GM12878 (cell line): ENCODE measurements at regions not wholly inside any gene's neighbourhood (a gene's known extent, or its start where the extent isn't known, plus 50 kb on each side); places are given as distances from the start of the nearest gene placed in this dataset.

Experiments
- ATAC-seq: fragments of 200-7000 bp; cut with Tn5 transposase; 3 replicates; pipeline ENCODE4 v1.9.1; 2020; ENCODE audit warnings: mild to moderate bottlenecking, moderate library complexity
- BruUV-seq: library from RNA; stranded (reverse); fragments of 400-500 nt; replicated peaks from 2 replicates; lab custom pipeline; 2021; lab: Mats Ljungman, UMichigan
- CTCF ChIA-PET: fragments of 300-600 bp; sonication (Branson Sonifier 250); formaldehyde crosslinking; extraction: SDS; loops from one replicate; lab custom pipeline; 2021; ENCODE audit warnings: inconsistent platforms; lab: Yijun Ruan, JAX
- POLR2A ChIA-PET: fragments of 350-600 bp; formaldehyde crosslinking; extraction: SDS; loops from one replicate; lab custom pipeline; 2021; ENCODE audit warnings: inconsistent platforms; lab: Charles Lee
- RAD21 ChIA-PET: fragments of 300-600 bp; sonication (Branson Sonifier 250); formaldehyde crosslinking; loops from one replicate; lab custom pipeline; 2023; ENCODE audit warnings: antibody characterized with exemption; ENCODE audit not compliant: unreplicated experiment; lab: Charles Lee
- SMC1A ChIA-PET: fragments of 300-600 bp; sonication (Branson Sonifier 250); formaldehyde crosslinking; loops from one replicate; lab custom pipeline; 2023; ENCODE audit not compliant: unreplicated experiment, uncharacterized antibody; lab: Charles Lee
- DNase-seq: peaks from one replicate; pipeline ENCODE4 v3.0.0-alpha.2; 2011; ENCODE audit warnings: low read depth, low spot score
- FAIRE-seq: peaks from 3 replicates; lab custom pipeline; 2011; peaks lifted over from hg19 to GRCh38; lab: Jason Lieb, UNC
- H2AFZ ChIP-seq: 2 replicates; pipeline ENCODE4 v1.6.0; 2011; ENCODE audit warnings: low read depth, low read length, control low read depth; ENCODE audit not compliant: control insufficient read depth
- H3K27ac ChIP-seq: 2 replicates; pipeline ENCODE4 v1.5.1; 2011; ENCODE audit warnings: control low read depth; ENCODE audit not compliant: control insufficient read depth, insufficient read depth
- H3K27me3 ChIP-seq, 2 experiments: replicated peaks in 1 of 2; 2 replicates each; pipeline versions ENCODE4 v1.6.0 to v1.6.1; 2011; ENCODE audit warnings: low read length in 1 of 2; ENCODE audit not compliant: control insufficient read depth in 2 of 2, insufficient read depth in 2 of 2
- H3K36me3 ChIP-seq, 2 experiments: 2 replicates each; pipeline ENCODE4 v1.5.1; 2011; ENCODE audit warnings: low read length in 1 of 2; ENCODE audit not compliant: control insufficient read depth in 2 of 2, insufficient read depth in 2 of 2
- H3K4me1 ChIP-seq: 2 replicates; pipeline ENCODE4 v1.6.1; 2011; ENCODE audit warnings: mild to moderate bottlenecking, low read length, moderate library complexity, mixed read lengths; ENCODE audit not compliant: control insufficient read depth, insufficient read depth
- H3K4me2 ChIP-seq: 2 replicates; pipeline ENCODE4 v1.6.0; 2011; ENCODE audit warnings: control low read depth; ENCODE audit not compliant: control insufficient read depth, insufficient read depth
- H3K4me3 ChIP-seq: fragments of 200-600 bp; sonication (generic); 2 replicates; pipeline ENCODE4 v1.5.1; 2016
- H3K79me2 ChIP-seq: 2 replicates; pipeline ENCODE4 v1.6.0; 2011; ENCODE audit warnings: low read length; ENCODE audit not compliant: control insufficient read depth, insufficient read depth
- H3K9ac ChIP-seq: 2 replicates; pipeline ENCODE4 v1.8.0; 2011; ENCODE audit warnings: low read length, control low read depth, mixed read lengths; ENCODE audit not compliant: control insufficient read depth, insufficient read depth
- H3K9me3 ChIP-seq: replicated peaks from 3 replicates; pipeline ENCODE4 v1.5.1; 2011; ENCODE audit warnings: mild to moderate bottlenecking, low read length; ENCODE audit not compliant: control insufficient read depth, insufficient read depth
- H4K20me1 ChIP-seq: 2 replicates; pipeline ENCODE4 v1.6.0; 2011; ENCODE audit not compliant: control insufficient read depth, insufficient read depth
- ASH2L ChIP-seq: fragments of 300-600, 200-600 bp; sonication (generic); IDR thresholded peaks from 2 replicates; pipeline ENCODE4 v1.6.1; 2017; ENCODE audit warnings: low read depth, mild to moderate bottlenecking, borderline replicate concordance
- IKZF1 ChIP-seq: fragments of 450-650 bp; conservative IDR thresholded peaks from 2 replicates; pipeline ENCODE4 v1.6.1; 2017; ENCODE audit warnings: antibody characterized with exemption, mild to moderate bottlenecking
- MAX ChIP-seq: IDR thresholded peaks from 2 replicates; pipeline ENCODE4 v1.6.1; 2012; ENCODE audit warnings: low read depth, low read length, improper control_type of control experiment
- NFYB ChIP-seq: IDR thresholded peaks from 2 replicates; pipeline ENCODE4 v1.6.1; 2011; ENCODE audit warnings: low read depth, mild to moderate bottlenecking, low read length, improper control_type of control experiment, moderate library complexity; ENCODE audit not compliant: insufficient read depth
- NKRF ChIP-seq: fragments of 450-650 bp; conservative IDR thresholded peaks from 2 replicates; pipeline ENCODE4 v1.6.1; 2017; ENCODE audit warnings: mild to moderate bottlenecking, moderate library complexity
- POLR2AphosphoS2 ChIP-seq: IDR thresholded peaks from 2 replicates; pipeline ENCODE4 v1.6.1; 2011; ENCODE audit warnings: low read depth, mild to moderate bottlenecking, low read length, improper control_type of control experiment, moderate library complexity
- RFX5 ChIP-seq: IDR thresholded peaks from 2 replicates; pipeline ENCODE4 v1.6.1; 2011; ENCODE audit warnings: low read depth, low read length, improper control_type of control experiment
- SMAD1 ChIP-seq: fragments of 450-650 bp; IDR thresholded peaks from 2 replicates; pipeline ENCODE4 v1.6.1; 2018; ENCODE audit warnings: mild to moderate bottlenecking, low read depth; ENCODE audit not compliant: partially characterized antibody
- ZSCAN29 ChIP-seq: fragments of 450-650 bp; IDR thresholded peaks from 2 replicates; pipeline ENCODE4 v1.6.1; 2017; ENCODE audit warnings: mild to moderate bottlenecking, moderate library complexity
- WGBS: methylation state at CpG from one replicate; pipeline ENCODE4 v1.1.6; 2016; ENCODE audit warnings: low lambda C conversion rate; ENCODE audit not compliant: insufficient replicate concordance, insufficient coverage; ENCODE audit errors: missing lambda C conversion rate; 5-methylcytosine and 5-hydroxymethylcytosine counted together
- in situ Hi-C: fragments of 300-500 bp; cut with MboI; formaldehyde crosslinking; loops from 9 replicates; pipeline ENCODE4 v1.14.3; 2018; ENCODE audit warnings: mixed read lengths
- intact Hi-C: fragments of 100-400 bp; cut with micrococcal nuclease; formaldehyde crosslinking; loops from one replicate; pipeline ENCODE4 v1.14.2; 2022; ENCODE audit not compliant: unreplicated experiment

GRCh38 chr9:99606296-99606695 lies 215.4 kb upstream of the NR4A3 start (continued):
- TF ChIP-seq POLR2AphosphoS2: no peak

GRCh38 chr9:99606957-99607356 lies 214.7 kb upstream of the NR4A3 start:
- Histone ChIP-seq H3K36me3 (no peaks in the 10 kb centered on the region), H3K4me1 (peaks cover 4% of the 10 kb centered on the region; the same call in 1 of the 2 replicates), H4K20me1 (no peaks in the 10 kb centered on the region), H3K9me3 (no peaks in the 10 kb centered on the region; the same call in 2 of the 3 replicates), H3K4me3 (no peak overlapping the region), H3K27me3 (no peaks in the 10 kb centered on the region), H2AFZ (no peak overlapping the region), H3K27ac (no peak overlapping the region), H3K9ac (no peak overlapping the region), H3K79me2 (no peaks in the 10 kb centered on the region), H3K4me2 (no peak overlapping the region)
- CTCF ChIA-PET: no interaction called here
- in situ Hi-C loops: no loop called here
- intact Hi-C loops: no loop called here
- TF ChIP-seq ZSCAN29: no peak
- no peak for TF ChIP-seq IKZF1
- no peak for TF ChIP-seq NKRF
- TF ChIP-seq ASH2L: no peak
- TF ChIP-seq MAX: no peak
- peak; percentile 40 for TF ChIP-seq SMAD1
- no peak for TF ChIP-seq NFYB
- no peak for TF ChIP-seq RFX5
- SMC1A ChIA-PET: interaction anchor here (0.7 to 3.7 kb wide), 3 partner anchors 14 to 37 kb away, joined by 3 to 10 read pairs (median 3); no protein-coding TSS in a partner anchor
- no peak for FAIRE-seq
- no peak for DNase-seq
- ATAC-seq: no peak
- no TSS peak for BruUV-seq
- RAD21 ChIA-PET: interaction anchor here (1.2 kb wide), 1 partner anchor 14 kb away, joined by 3 read pairs; no protein-coding TSS in a partner anchor
- POLR2A ChIA-PET: no interaction called here
- WGBS: 53% methylated on average over 4 of the region's 4 CpGs
